HG02763 (cell line): ENCODE measurements at regions not wholly inside any gene's neighbourhood (a gene's known extent, or its start where the extent isn't known, plus 50 kb on each side); places are given as distances from the start of the nearest gene placed in this dataset.

ENCODE experiments used
- ATAC-seq: cut with Tn5 transposase; IDR thresholded peaks from one replicate; pipeline ENCODE4 v1.9.1; 2021; ENCODE audit warnings: mild to moderate bottlenecking, moderate library complexity; ENCODE audit not compliant: unreplicated experiment

DNA sequence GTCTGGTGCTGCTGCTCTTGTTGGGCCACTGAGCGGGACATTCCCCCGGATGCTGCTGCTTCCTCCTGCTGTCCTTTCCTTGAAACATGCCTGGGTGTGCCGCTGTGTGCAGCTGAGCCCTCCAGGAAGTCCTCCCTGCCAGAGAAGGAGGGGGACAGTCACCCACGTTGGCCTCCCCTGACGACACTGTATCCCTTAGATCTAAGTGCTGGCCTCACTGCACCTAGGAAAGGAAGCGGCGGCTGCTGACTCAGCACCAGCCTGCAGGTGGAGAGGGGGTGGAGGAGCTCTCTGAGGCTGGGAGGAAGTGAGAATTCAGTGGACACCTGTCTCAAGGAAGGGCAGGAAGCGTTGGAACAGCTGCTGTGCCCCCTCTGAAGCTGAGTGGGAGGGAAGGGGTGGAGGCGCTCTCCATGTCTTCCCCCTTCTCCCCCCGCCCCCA, 239.8 kb downstream of the HAUS1 start:
- ATAC-seq, result peak; percentile 78

GRCh38 chr18:46344416-46345180, 240.4 kb downstream of the HAUS1 start:
- no peak for ATAC-seq

DNA sequence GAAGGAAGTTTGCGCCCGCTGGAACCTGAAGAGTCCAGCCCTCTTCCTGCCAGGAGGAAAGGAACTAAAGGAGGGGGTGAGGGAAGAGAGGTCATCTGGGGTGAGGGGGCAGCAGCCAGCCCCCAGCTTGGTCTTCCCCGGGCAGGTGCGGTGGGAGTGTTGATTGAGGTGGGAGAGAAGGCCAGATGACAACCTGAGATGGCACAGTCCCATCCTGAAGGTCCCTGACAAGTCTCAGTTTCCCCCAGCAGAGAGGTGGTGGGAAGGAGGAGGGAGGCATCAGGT, 240.9 kb downstream of the HAUS1 start:
- ATAC-seq, result no peak

- ATAC-seq, result no peak
Observed at GRCh38 chr18:46346213-46346612, 242.0 kb downstream of the HAUS1 start.

GRCh38 chr18:46346896-46347630, 242.9 kb downstream of the HAUS1 start:
- ATAC-seq, result no peak

DNA sequence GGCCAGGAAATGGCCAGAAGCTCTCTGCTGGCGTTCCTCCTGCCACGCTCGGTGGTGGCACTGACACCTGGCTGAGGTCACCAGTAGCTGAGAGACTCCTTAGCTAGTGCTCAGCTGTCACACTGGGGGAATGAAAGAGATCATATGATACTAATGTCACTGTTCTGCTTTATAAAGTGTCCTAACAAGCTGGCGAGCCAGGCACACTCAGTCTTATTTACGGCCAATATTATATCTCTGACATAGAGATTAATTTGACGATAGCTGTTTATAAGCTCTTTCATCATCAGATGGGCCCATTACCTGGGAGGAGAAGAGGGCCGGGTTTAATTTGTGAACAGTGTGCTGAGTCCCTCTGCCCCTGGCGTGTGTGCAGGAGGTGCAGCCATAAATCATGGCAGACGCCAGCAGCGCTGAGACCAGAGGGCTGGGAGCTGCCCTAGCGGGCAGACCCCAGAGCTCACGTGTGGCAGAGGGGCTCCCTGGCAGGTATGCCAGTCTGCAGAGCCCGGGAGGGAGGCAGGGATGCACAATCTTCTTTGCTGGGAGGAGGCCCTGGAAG, 246.5 kb downstream of the HAUS1 start:
- no peak for ATAC-seq

DNA sequence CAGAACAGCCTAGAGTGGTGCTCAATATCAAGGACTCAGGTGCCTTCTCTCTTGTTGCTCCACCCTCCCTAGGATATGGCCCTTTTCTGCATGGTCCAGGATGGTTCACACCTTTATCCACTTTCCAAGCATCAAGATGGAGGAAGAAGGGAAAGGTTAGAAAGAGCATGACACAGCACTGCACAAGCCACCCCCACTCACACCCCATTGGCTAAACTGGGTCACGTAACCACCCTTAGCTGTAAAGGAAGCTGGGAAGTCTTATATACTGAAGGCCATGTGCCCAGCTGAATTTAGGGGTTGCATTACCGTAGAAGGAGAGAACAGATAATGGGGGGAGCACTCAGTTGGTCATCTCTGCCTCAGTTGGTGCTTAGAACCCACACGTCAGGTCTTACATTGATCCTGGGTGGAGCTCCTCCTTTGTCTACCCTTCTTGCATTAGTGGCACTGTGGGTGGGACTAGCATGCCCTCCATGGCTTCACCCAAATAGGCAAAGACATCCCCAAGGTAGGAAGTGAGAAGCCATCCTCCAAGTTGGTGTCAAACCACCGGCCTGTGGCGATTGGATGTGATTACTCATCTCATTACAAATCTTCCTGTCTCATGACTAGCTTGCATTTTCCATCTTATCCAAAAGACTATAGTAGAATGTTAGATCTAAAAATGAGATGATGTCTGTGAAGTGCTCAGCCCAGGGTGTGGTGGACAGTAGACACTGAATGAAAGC, 248.5 kb downstream of the HAUS1 start:
- ATAC-seq, result no peak

GRCh38 chr18:46353460-46353859, 249.3 kb downstream of the HAUS1 start:
- no peak for ATAC-seq

GRCh38 chr18:46356278-46357033, 252.3 kb downstream of the HAUS1 start:
- ATAC-seq, result no peak

DNA sequence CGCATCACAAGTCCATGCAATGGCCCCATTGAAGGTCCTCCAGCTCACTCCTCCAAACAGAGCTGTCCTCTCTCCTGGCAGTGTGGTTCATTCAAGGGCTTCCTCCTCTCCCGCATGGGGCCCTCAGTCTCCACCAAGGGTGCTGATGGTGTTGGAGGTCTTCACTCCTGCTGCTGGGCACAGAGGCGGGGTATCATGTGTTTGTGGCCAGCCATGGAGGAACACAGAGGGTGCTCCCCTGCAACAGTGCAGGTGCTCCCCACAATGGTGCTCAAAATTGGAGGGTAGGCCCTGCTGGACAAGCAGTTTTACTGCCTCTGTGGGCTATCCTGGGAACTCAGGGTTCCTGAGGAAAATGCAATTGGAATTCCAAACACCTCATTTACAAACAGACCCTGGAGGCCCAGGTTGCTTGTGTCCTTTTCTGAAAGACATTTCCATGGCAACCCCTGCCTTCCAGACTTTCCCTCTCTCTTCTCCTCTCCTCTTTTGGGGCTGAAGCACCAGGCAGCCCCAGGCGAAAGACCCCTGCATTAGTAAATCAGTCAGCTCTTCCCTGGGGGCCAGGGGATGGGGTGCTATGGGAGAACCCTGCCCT, 256.0 kb downstream of the HAUS1 start:
- ATAC-seq, result no peak

- ATAC-seq, result no peak
Observed at GRCh38 chr18:46360866-46361265, 256.7 kb downstream of the HAUS1 start.

DNA sequence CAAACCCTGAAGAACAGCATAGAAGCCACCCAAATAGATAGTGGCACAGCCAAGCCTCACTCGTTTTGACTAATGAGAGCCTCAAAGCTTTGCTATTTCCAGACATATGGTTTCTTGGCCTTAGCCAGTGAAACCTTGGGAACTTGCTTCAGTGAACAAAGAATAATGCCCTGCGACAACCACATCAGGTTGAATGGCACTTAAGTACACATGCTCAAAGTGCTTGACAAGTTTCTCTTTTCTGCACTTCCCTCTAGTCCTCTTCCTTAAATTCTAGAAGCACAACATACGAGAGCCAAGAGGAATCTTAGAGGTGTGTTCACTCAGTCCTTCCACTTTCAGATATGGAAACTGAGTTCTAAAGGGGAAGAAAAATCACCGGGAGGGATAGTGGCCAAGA, 258.3 kb downstream of the HAUS1 start:
- no peak for ATAC-seq

DNA sequence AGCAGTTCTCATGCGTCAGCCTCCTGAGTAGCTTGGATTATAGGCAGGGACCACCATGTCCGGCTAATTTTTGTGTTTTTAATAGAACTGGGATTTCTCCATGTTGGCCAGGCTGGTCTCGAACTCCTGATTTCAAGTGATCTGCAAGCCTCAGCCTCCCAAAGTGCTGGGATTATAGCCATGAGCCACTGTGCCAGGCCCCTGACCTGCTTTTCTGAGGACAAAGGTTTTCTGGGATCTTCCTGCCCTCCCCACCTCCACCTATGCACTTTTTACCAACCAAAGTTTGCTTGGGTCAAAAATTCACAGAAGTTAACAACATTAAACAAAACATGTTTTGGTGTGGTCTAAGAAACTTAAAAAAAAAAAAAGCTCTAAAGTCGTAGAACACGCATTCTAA, 259.9 kb downstream of the HAUS1 start:
- no peak for ATAC-seq

- no peak for ATAC-seq
Observed at GRCh38 chr18:46366201-46366600, 262.0 kb downstream of the HAUS1 start.

DNA sequence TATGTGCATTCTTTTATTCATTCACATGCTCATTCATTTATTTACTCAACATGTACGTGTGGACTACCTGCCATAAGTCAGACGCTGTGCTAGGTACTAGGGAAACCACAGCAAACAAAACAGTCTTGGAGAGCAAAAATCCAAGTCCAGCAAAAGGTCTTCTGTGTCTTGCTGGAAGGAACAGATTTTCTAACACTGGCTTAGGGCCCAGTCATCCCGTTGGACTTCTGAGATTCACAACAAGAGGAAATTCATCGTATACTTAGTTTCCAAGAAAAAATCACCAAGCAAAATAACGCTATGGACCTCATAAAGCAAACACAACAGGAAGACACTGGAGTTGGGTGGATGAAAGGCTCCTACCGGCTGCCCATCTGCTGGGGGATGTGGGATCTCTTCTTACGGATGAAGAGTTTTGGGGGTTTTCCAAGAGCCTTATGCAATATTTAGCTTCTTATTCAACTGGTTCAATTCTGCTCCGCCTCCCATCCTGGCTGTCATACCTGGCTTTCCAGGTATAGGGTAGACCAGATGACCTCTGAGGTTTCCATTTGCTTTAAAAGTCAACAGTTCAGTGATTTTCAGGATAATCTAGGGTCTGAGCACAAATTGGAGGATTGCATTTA, 262.7 kb downstream of the HAUS1 start:
- no peak for ATAC-seq

GRCh38 chr18:46369323-46369722, 265.1 kb downstream of the HAUS1 start:
- no peak for ATAC-seq

DNA sequence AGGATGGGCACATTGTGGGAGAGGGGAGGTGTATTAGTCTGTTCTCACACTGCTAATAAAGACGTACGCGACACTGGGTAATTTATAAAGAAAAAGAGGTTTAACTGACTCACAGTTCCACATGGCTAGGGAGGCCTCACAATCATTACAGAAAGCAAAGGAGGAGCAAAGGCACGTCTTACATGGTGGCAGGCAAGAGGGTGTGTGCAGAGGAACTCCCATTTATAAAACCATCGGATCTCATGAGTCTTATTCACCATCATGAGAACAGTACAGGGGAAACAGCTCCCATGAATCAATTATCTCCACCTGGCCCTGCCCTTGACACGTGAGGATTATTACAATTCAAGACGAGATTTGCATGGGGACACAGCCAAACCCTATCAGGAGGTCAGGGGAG, 266.7 kb downstream of the HAUS1 start:
- no peak for ATAC-seq

GRCh38 chr18:46372670-46373069, 268.5 kb downstream of the HAUS1 start:
- no peak for ATAC-seq

- no peak for ATAC-seq
Observed at GRCh38 chr18:46373131-46373530, 268.9 kb downstream of the HAUS1 start.

GRCh38 chr18:46373791-46374190, 269.6 kb downstream of the HAUS1 start:
- no peak for ATAC-seq
